GM18499 (cell line): ENCODE measurements at regions not wholly inside any gene's neighbourhood (a gene's known extent, or its start where the extent isn't known, plus 50 kb on each side); places are given as distances from the start of the nearest gene placed in this dataset.
"Not testable (repeated sequence)": the region's sequence is repeated elsewhere in the genome, so short reads cannot be mapped to it uniquely, and the experiment has no call there.

Experiments used
- ATAC-seq: cut with Tn5 transposase; IDR thresholded peaks from one replicate; pipeline ENCODE4 v1.9.1; 2021; ENCODE audit warnings: moderate number of reproducible peaks; ENCODE audit not compliant: insufficient read depth, unreplicated experiment

DNA sequence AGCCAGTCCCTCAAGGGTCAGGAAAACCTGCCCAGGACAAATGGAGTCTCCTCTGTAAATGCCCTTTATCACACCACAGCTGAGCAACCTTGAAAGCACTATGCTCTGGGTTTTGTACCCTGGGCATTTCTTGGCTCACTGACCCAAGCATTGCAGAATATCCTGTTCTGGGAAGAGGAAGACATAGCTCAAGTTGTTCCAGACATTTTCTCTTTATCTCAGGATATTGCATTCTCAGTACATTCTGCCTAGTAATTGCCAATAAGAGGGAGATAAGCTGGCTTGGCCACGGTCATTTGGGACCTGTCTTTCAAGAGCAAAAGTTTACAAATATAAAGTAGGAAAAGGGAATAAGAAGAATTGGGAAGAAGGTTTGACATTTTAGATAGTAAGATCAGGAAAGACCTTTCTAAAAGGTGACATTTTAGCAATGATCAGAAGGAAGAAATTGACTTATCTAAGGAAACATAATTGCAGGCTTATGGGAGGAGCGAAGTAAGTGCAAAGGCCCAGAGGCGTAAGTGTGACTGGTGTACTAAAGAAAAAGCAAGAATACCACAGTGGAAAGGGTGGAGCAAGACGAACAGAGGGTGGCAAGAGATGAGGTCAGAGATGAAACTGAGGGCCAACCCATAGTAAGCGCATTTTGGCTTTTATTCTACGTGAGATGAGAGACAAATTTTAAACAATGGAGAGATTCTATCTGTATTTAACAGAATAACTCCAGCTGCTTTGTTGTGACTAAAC lies 394.0 kb upstream of the CXADR start:
- no peak for ATAC-seq

DNA sequence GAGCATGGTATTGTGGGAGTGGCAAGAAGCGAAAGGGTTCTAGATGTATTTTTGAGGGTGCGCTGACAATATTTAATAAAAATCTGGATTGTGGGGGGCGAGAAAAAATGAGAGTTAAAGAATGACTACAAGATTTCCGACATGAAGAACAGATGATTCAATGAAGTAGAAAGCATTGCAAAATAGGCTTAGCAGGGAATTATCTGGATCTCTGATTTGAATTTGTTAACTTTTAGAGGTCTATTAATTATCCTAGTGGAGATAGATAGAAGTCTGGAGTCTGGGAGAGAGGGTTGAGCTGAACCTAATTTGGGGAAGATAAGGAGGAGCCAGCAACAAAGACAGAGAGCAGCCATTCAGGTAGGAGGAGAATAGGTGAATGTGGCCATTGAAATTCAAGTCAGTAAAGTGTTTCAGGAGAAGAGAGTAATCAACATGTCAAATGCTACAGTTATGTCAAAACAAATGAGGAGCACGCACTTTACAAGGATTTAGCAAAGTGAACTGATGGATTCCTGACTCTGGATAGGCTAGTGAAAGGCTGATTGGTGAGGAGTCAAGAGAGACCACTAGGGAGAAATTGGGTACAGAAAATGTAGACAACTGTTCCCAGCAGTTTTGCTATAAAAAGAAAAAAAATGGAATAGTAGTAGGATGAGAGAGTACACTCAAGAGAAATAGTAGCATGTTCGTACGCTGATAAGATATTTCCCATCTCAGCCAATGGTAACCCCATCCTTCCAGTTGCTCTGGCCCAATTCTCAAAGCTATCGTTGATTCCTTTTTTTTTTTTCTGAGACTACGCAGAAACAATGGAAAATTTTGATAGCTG lies 393.2 kb upstream of the CXADR start:
- ATAC-seq, result no peak

DNA sequence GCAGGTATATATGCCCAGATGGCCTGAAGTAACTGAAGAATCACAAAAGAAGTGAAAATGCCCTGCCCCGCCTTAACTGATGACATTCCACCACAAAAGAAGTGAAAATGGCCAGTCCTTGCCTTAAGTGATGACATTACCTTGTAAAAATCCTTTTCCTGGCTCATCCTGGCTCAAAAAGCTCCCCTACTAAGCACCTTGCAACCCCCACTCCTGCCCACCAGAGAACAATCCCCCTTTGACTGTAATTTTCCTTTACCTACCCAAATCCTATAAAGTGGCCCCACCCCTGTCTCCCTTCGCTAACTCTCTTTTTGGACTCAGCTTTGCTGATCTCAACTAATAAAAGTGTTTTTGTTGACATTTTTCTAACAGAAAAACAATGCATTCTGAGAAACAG lies 385.4 kb upstream of the CXADR start:
- not testable (repeated sequence) for ATAC-seq

DNA sequence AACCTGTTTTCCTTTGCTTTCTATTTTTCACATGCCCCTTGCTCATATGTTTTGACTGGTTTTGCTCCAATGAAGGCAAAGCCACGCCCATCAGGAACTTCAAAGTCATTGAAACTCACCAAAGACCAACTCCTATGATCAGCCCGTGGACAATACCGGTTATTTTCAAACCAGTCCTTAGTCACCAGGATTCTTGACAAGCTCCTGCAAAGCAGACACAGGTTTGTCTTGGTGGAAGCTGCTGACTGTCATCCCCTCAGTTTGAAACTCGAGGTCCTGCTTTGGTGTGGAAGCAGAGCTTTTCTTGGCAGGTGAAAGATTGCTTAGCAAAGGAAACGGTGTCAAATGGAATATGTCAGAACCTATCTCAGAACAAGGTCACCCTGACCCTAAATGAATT lies 384.7 kb upstream of the CXADR start:
- ATAC-seq, result no peak

DNA sequence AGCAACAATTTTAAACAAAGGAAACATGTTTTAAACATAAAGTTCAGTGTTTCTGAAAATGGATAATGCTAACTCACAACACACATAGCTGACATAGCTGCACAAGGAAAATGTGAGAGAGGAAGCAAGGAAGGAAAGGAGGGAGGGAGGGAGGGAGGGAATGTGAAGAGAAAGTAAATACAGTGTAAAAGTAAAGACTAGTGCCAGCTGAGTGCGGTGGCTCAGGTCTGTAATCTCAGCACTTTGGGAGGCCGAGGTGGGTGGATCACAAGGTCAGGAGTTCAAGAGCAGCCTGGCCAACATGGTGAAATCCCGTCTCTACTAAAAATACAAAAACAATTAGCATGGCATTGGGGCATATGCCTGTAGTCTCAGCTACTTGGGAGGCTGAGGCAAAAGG lies 373.7 kb upstream of the CXADR start:
- ATAC-seq, result not testable (repeated sequence)

DNA sequence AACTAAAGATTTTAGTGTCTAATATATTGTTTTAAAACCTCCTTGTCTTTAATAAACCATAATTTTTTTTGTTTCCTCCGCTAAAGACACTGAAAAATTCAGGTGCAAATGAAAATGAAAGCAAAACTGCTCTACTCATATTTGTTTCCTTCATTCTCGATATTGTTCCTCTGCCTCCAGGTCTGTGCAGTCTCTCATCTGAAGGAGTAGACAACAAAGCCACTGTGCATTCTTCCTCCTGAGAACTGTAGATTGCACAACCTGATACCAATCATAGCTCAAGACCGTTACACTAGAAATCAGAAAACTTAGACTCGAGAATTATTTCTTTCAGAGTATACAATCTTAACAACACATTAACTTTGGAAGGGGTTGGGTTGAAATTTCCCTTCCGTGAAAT lies 373.1 kb upstream of the CXADR start:
- no peak for ATAC-seq

DNA sequence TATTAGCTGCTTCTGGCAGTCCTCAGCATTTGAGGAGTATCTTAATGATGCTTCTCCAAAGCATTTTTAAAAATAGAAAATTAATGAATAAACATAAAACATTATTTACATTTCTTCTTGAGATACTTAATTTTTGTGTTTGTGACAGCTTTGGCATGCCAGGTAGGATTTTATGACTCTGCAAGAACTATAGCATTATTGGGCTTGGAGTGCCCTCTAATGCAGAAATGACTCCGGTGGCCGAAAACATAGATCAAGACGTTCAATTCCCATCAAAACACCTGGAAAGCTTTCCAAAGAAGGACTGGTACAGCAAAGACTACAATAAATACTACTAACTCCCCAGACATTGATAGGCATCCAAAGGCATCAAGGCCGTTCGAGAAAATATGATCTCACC lies 366.4 kb upstream of the CXADR start:
- no peak for ATAC-seq

DNA sequence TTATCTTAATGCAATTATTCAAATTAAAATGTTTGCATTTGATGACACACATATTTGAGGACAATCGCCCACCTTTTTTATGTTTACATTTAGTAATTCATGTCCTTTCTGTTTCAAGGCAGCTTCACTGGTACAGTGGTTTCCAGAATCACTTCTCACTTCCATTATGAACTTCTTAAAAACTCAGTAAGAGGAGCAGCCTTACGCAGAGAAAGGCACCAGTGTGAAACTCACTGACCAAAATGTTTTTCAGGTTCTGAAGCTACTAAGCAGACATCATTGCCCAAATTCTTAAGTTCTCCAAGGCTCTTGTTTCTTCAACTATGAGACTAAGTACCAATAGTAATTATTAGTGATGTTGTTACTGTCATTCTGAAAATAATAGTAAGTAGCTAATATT lies 353.1 kb upstream of the CXADR start:
- no peak for ATAC-seq

DNA sequence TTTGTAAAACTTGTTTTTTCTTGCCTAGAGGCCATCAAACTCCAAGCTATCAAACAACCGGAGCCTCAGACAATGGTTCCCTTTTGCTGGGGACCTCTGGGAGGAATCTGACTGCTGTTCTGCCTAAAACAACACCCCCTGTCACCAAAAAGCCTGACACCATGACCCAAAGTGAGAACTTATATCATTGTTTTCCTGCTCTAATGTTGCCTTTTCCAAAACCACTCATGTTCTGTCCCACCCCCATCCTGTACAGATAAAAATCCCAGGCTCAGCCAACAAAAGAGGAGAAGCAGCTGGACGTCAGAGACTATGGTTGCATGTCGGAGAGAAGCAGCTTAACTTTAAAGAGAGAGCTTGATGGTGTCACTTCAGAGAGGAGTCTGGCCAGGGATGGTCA lies 327.2 kb upstream of the CXADR start:
- no peak for ATAC-seq

DNA sequence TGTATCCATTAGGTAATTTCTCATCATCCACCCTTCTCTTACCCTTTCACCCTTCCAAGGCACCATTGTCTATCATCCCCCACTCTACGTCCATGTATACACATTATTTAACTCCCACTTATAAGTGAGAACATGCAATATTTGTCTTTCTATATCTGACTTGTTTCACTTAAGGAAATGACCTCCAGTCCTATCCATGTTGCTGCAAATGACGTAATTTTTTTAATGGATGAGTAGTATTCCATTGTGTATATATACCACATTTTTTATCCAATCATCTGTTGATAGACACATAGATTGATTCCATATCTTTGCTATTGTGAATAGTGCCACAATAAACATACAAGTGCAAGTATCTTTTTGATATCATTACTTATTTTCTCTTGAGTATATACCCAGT lies 322.9 kb upstream of the CXADR start:
- no peak for ATAC-seq

DNA sequence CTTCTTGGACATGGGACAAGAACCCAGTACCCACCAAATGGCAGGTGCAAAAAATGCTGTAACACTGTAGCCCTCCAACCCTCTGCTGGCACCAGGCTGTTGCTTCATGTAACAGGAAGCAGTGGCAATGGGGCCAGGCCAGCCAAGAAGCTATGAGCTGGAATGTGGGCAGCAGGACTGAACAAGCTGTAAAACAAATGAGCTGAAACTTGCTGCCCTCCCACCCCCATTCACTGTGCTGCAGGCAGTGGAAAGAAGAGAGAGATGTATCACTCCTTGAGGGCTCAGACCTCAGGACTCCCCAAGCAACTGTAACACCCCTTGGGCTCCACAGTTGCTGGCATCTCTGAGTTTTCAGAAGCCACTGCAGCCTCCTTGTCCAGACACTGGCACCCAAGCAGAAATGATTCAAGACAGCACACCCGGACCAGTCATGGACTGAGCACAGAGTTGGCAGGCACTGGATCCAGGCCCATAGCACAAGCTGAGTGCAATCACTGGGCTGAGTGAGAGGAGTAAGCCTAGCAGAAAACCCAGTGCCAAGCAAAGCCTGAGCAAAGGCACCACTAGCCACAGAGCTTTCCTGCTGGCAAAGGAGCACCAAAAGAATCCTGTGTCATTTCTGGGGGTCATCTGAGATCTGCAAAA lies 321.4 kb upstream of the CXADR start:
- ATAC-seq, result no peak

DNA sequence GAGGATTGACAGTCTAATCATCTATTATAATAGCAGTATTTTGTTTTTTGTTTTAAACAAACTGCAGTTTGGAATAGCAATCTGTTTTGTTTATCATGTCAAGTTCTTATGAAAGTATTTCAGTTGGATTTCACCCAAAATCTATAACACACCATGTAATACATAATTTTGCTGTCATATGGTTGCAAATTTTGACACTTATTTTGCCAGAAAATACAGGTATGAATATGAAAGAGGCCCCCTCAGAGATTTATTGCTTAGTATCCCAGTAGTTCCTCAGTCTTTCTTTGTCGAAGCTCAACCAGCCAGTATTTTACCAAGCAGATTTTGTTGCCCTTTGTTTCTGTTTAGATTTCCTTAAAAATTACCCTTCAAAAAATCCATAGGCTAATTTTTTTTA lies 317.5 kb upstream of the CXADR start:
- ATAC-seq, result no peak

DNA sequence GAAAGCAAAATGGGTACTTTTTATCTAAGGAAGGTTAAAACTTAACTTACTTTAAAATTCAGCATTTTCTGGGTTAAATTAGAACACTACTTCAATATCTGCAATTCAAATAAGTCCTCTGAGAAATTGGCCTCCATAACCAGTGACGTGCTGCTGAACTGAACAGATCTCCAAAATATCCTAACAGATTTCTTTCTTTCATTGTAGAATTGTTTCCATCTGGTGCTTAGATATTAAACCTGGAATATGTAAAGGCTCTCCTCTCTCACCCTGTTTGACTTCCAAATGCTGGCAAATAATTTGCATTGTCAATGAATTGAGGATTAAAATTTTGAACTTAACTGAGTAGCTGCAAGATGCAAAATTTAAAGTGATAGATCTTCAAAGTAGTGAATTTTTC lies 316.9 kb upstream of the CXADR start:
- no peak for ATAC-seq

DNA sequence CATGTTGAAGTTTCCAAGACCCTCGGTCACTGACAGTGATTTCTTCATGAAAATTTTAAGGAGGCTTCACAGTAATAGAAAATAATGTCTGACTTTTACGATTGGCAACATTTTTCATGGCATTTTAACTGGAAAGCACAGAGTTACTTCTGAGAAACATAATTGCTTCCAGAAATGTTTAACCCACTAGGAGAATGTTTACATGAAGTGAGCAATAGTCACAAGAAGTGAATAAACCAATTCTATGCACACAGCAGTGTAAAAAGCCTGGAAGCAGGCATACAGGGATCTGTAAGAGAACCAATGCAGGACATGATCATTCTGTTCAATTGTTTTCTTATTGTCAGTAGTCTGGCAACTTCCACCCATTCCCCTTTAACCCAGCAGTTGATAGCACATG lies 316.2 kb upstream of the CXADR start:
- no peak for ATAC-seq

DNA sequence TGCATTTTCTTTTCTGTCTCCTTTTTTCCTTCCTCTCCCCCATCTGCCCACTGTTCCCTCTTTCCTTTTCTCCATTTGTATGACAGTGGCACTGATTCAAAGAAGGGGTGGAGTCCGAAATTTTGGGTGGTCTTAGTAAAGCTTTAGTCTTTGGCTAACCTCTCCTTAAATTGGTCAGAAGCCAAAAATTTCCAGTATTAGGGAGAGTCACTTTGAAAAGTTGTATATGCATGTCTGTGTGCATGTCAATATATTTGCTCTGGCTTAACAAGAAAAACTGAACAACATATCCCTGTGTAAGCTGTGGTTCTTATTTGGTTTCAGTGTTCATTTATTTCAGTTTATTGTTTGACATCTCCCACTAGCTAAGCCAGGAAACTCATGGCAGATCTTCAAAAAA lies 314.8 kb upstream of the CXADR start:
- ATAC-seq, result no peak

DNA sequence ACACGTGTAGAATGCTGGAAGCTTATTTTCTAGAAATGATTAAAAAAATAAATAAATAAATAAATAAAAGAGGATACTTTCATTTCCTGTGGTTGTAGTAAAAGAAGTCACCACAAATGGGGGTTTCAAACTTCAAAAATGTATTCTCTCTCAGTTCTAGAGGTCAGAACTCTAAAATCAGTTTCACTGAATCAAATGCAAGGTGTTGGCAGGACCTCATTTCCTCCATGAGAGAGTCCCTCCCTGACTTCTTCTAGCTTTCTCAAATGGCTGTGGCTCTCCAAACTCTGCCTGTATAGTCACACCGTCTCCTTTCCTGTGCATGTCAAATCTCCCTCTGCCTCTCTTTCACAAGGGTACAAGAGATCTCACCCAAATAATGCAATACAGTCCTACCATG lies 312.6 kb upstream of the CXADR start:
- no peak for ATAC-seq

DNA sequence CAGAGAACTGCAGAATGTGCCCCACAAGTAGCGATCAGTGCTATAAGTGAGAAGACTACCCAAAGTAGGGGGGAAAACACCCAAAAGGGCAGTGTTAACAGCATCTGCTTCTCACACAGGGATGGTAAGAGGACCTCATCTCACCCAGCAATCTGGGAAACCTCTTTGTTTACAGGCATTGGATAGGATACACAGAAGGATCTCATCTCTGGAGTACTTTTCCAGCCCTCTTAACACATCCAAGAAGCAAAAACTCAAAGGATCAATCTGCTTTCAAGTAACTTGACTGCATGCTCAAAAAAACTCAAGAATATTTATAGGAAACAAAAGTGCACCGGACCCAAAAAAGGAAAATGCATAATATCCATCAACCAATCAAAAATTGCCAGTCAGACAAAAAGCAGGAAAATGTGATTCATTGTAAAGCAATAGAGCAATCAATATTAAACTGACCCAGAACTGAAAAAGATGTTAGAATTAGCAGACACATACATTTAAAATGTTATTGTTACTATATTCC lies 311.0 kb upstream of the CXADR start:
- no peak for ATAC-seq

DNA sequence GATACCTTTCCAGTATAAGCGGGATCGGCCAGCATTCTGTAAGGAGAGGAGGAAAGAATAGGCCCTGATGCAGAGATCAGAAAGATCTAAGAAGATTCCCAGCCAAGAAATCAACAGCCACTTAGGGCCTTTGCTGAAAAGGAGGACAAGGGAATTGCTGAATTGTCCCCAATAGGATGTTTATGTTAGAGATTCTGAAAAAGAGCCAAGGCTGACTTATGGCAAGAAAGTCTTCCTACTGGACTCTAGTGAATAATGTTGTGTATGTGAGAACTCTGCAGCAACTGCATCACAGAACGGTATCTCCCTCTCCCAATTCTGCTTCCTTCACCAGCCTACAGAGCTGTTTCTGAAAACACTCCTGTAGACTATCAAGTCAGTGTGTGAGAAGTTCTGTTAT lies 298.0 kb upstream of the CXADR start:
- ATAC-seq, result no peak

DNA sequence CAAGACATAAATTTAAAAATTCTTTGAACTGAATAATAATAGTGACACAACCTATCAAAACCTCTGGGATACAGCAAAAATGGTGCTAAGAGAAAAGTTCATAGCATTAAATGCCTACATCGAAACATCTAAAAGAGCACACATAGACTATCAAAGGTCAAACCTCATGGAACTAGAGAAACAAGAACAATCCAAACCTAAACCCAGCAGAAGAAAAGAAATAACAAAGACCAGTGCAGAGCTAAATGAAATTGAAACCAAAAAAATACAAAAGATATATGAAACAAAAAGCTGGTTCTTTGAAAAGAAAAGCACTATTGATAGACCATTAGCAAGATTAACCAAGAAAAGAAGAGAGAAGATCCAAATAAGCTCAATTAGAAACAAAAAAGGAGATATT lies 293.8 kb upstream of the CXADR start:
- not testable (repeated sequence) for ATAC-seq

DNA sequence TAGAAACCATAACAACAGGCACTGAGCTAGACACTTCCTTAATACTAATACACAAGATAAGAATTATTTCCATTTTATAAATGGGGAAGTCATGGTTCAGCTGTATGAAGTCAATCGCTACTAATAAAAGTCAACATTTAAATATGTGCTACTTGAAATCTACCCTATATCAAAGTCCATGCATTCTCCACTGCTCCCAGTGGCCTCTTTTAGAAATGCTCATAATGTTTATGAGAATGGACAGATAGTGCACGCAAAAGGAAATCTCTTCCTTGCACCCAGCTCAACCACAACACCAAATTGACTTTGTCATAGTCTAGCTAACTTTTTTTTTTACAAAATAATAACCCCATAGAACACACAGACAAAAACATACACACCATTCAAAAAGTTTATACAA lies 281.7 kb upstream of the CXADR start:
- no peak for ATAC-seq

DNA sequence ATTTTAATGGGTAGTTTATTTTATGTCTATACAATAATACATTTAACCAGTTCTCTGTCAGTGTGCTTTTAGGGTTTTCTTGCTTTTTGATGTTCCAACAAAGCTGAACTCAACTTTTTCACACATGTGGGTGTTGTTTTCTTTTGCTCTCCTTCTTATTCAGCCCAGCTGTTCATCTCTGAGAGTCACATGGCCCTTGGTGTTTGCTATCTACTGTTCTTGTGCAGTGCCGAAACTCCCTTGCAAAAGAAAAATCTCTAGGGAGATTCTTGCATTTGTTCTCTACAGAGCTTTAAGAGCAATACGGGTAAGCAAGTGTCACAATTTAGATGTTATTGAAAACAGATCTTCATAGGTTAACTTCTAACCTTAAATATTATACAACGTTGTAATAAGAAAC lies 281.1 kb upstream of the CXADR start:
- ATAC-seq, result no peak
